Erythroblast (primary cell): ENCODE measurements at regions not wholly inside any gene's neighbourhood (a gene's known extent, or its start where the extent isn't known, plus 50 kb on each side); places are given as distances from the start of the nearest gene placed in this dataset.

ENCODE experiments used
- GATA1 ChIP-seq: IDR thresholded peaks from 2 replicates; pipeline ENCODE4 v1.6.1; 2011; ENCODE audit warnings: low read depth, mild to moderate bottlenecking, control low read depth, low read length, moderate library complexity
- POLR2A ChIP-seq: IDR thresholded peaks from 2 replicates; pipeline ENCODE4 v1.6.1; 2011; ENCODE audit warnings: mild to moderate bottlenecking, low read length

DNA sequence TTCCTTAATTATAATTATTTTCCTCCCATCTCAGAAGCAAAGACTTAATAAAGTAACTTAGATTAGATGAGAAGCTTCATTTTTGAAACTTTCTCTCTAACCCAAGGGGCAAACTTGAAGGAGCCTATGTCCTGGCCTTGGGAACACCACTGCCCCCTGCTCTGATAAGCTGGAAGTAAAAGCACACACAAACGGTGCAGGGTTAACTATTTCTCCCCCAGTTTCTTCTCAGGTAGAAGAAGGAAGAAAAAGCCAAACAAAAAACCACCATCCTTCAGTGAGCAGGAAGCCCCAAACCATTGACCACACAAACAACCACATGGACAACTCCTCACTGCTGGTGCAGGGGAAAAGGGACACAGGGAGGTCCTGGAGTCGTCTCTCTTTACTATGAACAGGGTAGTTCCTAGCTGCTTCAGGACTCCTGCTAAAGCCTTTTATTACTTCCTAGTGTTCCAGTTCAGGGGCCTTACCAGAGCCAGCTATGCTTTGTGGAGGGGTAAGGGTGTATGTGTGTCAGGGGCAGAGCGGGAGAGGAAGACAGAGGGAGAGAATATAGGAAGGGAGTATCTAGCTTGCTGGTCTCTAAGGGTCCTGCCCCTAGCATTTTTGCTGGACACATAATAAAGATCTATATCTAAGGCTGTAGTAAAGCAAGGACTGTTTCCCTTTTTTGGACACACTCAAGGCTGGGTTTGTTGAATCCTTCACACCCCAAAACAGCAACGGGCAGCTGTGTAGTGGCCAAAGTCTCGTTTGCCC lies 94.0 kb upstream of the UMPS start:
- TF ChIP-seq POLR2A (no peak), GATA1 (no peak)
